K562 (cell line): ENCODE measurements at regions not wholly inside any gene's neighbourhood (a gene's known extent, or its start where the extent isn't known, plus 50 kb on each side); places are given as distances from the start of the nearest gene placed in this dataset.

Experiments
- ATAC-seq: fragments of 200-7000 bp; cut with Tn5 transposase; 3 replicates; pipeline ENCODE4 v1.9.1; 2020; ENCODE audit warnings: moderate library complexity
- BruUV-seq: library from RNA; stranded (reverse); fragments of 400-500 nt; replicated peaks from 2 replicates; lab custom pipeline; 2021; lab: Mats Ljungman, UMichigan
- CTCF ChIA-PET: fragments of 300-600 bp; formaldehyde crosslinking; extraction: SDS; loops from one replicate; lab custom pipeline; 2021; ENCODE audit warnings: low intra/inter-chr PET ratio; lab: Yijun Ruan, JAX
- POLR2A ChIA-PET: fragments of 300-600, 350-650 bp; sonication (Branson Sonifier 250); formaldehyde crosslinking; extraction: SDS; loops from one replicate; lab custom pipeline; 2021; ENCODE audit warnings: antibody characterized with exemption, inconsistent platforms; lab: Yijun Ruan, JAX
- DNase-seq, 4 experiments: peaks; one replicate each; pipeline versions ENCODE4 v3.0.0 to v3.0.0-alpha.2; 2011 to 2018; ENCODE audit warnings: low spot score in 3 of 4, mixed read lengths in 3 of 4; ENCODE audit errors: extremely low read depth in 1 of 4
- FAIRE-seq: peaks from 2 replicates; lab custom pipeline; 2011; peaks lifted over from hg19 to GRCh38; lab: Jason Lieb, UNC
- H2AFZ ChIP-seq: 2 replicates; pipeline ENCODE4 v1.6.0; 2011; ENCODE audit warnings: low read depth, low read length, control low read depth, inconsistent platforms
- H3K27ac ChIP-seq: fragments of 200-600 bp; 3 replicates; pipeline ENCODE4 v1.8.0; 2011; ENCODE audit warnings: low read depth, mild to moderate bottlenecking, control low read depth, inconsistent platforms, low read length, moderate library complexity, mixed read lengths; ENCODE audit errors: extremely low read depth
- H3K27me3 ChIP-seq, 2 experiments: fragments of 300-600 bp in 1 of 2; 2 replicates in 1 of 2; 3 replicates in 1 of 2; pipeline versions ENCODE4 v1.6.0 to v1.8.0; 2011; ENCODE audit warnings: inconsistent platforms in 2 of 2, low read length in 2 of 2, mild to moderate bottlenecking in 1 of 2, mixed read lengths in 1 of 2, moderate library complexity in 1 of 2; ENCODE audit not compliant: control insufficient read depth in 2 of 2, insufficient read depth in 2 of 2
- H3K36me3 ChIP-seq: fragments of 300-600 bp; 3 replicates; pipeline ENCODE4 v1.8.0; 2011; ENCODE audit warnings: mild to moderate bottlenecking, low read length, inconsistent platforms; ENCODE audit not compliant: control insufficient read depth, insufficient read depth
- H3K4me1 ChIP-seq, 2 experiments: fragments of 200-600 bp in 1 of 2; replicated peaks in 1 of 2; 2 replicates in 1 of 2; 3 replicates in 1 of 2; pipeline versions ENCODE4 v1.5.1 to v1.8.0; 2011; ENCODE audit warnings: inconsistent platforms in 2 of 2, low read length in 2 of 2, mild to moderate bottlenecking in 1 of 2, mixed read lengths in 1 of 2, moderate library complexity in 1 of 2; ENCODE audit not compliant: control insufficient read depth in 2 of 2, insufficient read depth in 2 of 2
- H3K4me2 ChIP-seq: 2 replicates; pipeline ENCODE4 v1.6.1; 2011; ENCODE audit warnings: low read length, control low read depth, inconsistent platforms, mixed read lengths; ENCODE audit not compliant: insufficient read depth
- H3K4me3 ChIP-seq: fragments of 200-600 bp; sonication (generic), shearing (Covaris generic); 2 replicates; pipeline ENCODE4 v1.5.1; 2016; ENCODE audit warnings: control low read depth, inconsistent platforms
- H3K79me2 ChIP-seq: fragments of 200-600 bp; 3 replicates; pipeline ENCODE4 v1.8.0; 2011; ENCODE audit warnings: low read length, inconsistent platforms; ENCODE audit not compliant: control insufficient read depth, insufficient read depth
- H3K9ac ChIP-seq, 2 experiments: 2 replicates each; pipeline versions ENCODE4 v1.6.0 to v1.6.1; 2011; ENCODE audit warnings: low read depth in 2 of 2, low read length in 2 of 2, control low read depth in 1 of 2, inconsistent platforms in 1 of 2, mild to moderate bottlenecking in 1 of 2, mixed read lengths in 1 of 2; ENCODE audit not compliant: insufficient read depth in 1 of 2
- H3K9me1 ChIP-seq: one replicate; pipeline ENCODE4 v1.6.0; 2011; ENCODE audit warnings: inconsistent platforms, mild to moderate bottlenecking, low read length, moderate library complexity; ENCODE audit not compliant: control insufficient read depth, insufficient read depth
- H3K9me3 ChIP-seq: replicated peaks from 2 replicates; pipeline ENCODE4 v1.5.1; 2011; ENCODE audit warnings: low read depth, low read length, inconsistent platforms; ENCODE audit not compliant: control insufficient read depth, insufficient read depth
- H4K20me1 ChIP-seq: replicated peaks from 2 replicates; pipeline ENCODE4 v1.6.1; 2011; ENCODE audit warnings: low read length, inconsistent platforms, mixed read lengths; ENCODE audit not compliant: control insufficient read depth, insufficient read depth
- TOE1 ChIP-seq, 2 experiments: fragments of 450-650 bp in 1 of 2; sonication (generic) in 1 of 2; formaldehyde crosslinking in 1 of 2; IDR thresholded peaks; 2 replicates each; pipeline versions ENCODE4 v1.7.1 to v1.8.0; 2016 to 2022; ENCODE audit warnings: borderline replicate concordance in 2 of 2, mild to moderate bottlenecking in 2 of 2, antibody characterized with exemption in 1 of 2, inconsistent platforms in 1 of 2, low read depth in 1 of 2, missing genetic modification reagents in 1 of 2, moderate library complexity in 1 of 2
- ZNF316 ChIP-seq: fragments of 450-650 bp; IDR thresholded peaks from 2 replicates; pipeline ENCODE4 v1.6.1; 2016
- WGBS: fragments of 100-300 bp; shearing (Covaris generic); methylation state at CpG from one replicate; pipeline ENCODE4 v1.1.6; 2016; ENCODE audit warnings: low coverage, mixed read lengths; ENCODE audit not compliant: insufficient coverage; ENCODE audit errors: missing lambda C conversion rate; 5-methylcytosine and 5-hydroxymethylcytosine counted together
- in situ Hi-C: fragments of 300-500 bp; cut with MboI; formaldehyde crosslinking; loops from 4 replicates; pipeline ENCODE4 v1.15.0; 2018; ENCODE audit warnings: inconsistent platforms, mixed read lengths
- intact Hi-C: fragments of 100-400 bp; cut with micrococcal nuclease; formaldehyde crosslinking; loops from 2 replicates; pipeline ENCODE4 v1.14.2; 2022
- TF ChIP-seq, protein P1 (sequence below): fragments of 450-650 bp; formaldehyde crosslinking; IDR thresholded peaks from 2 replicates; pipeline ENCODE4 v1.4.0; 2020; ENCODE audit warnings: mild to moderate bottlenecking, moderate library complexity
- TF ChIP-seq, protein P2 (sequence below), 2 experiments: fragments of 450-650 bp; IDR thresholded peaks; 2 replicates each; pipeline ENCODE4 v1.6.1; 2018; ENCODE audit warnings: mild to moderate bottlenecking in 2 of 2, low read depth in 1 of 2; ENCODE audit not compliant: partially characterized antibody in 2 of 2

GRCh38 chr1:67609577-67610341, 75.2 kb upstream of the GADD45A start (continued):
- TF ChIP-seq TOE1 (IDR thresholded peaks at IDR 0.05; ENCODE audit: borderline replicate concordance): no peak
- no peak for TF ChIP-seq TOE1 (CRISPR knock-in tag; IDR thresholded peaks at IDR 0.05; ENCODE audit: borderline replicate concordance, low read depth)
- TF ChIP-seq, protein P1, sequence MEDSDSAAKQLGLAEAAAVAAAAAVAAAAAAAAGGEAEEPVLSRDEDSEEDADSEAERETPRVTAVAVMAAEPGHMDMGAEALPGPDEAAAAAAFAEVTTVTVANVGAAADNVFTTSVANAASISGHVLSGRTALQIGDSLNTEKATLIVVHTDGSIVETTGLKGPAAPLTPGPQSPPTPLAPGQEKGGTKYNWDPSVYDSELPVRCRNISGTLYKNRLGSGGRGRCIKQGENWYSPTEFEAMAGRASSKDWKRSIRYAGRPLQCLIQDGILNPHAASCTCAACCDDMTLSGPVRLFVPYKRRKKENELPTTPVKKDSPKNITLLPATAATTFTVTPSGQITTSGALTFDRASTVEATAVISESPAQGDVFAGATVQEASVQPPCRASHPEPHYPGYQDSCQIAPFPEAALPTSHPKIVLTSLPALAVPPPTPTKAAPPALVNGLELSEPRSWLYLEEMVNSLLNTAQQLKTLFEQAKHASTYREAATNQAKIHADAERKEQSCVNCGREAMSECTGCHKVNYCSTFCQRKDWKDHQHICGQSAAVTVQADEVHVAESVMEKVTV (CRISPR knock-in tag): no peak

GRCh38 chr1:67610450-67610849, 74.6 kb upstream of the GADD45A start:
- H3K4me2 ChIP-seq: no peak overlapping the region
- H3K79me2 ChIP-seq: no peaks in the 10 kb centered on the region
- H3K9me1 ChIP-seq: no peaks in the 10 kb centered on the region
- ATAC-seq (no peak), DNase-seq (no peak), FAIRE-seq (no peak)
- CTCF ChIA-PET: no interaction called here
- H3K9me3 ChIP-seq: no peaks in the 10 kb centered on the region
- H3K27me3 ChIP-seq: no peaks in the 10 kb centered on the region; a peak in 1 of 5 replicates
- no peaks in the 10 kb centered on the region for H3K4me1 ChIP-seq
- H4K20me1 ChIP-seq: no peaks in the 10 kb centered on the region
- H3K27ac ChIP-seq: no peak overlapping the region
- no TSS peak for BruUV-seq
- WGBS: 17% methylated on average over 5 of the region's 5 CpGs
- POLR2A ChIA-PET: interaction anchor here (0.6 to 2.3 kb wide), 3 partner anchors 12 to 24 kb away, joined by 3 to 10 read pairs (median 3); no protein-coding TSS in a partner anchor
- no peak overlapping the region for H3K9ac ChIP-seq
- 0 out of 2 replicates have a peak overlapping the region, but pooled peaks have one; percentile 17 for H2AFZ ChIP-seq
- TF ChIP-seq, protein P2, sequence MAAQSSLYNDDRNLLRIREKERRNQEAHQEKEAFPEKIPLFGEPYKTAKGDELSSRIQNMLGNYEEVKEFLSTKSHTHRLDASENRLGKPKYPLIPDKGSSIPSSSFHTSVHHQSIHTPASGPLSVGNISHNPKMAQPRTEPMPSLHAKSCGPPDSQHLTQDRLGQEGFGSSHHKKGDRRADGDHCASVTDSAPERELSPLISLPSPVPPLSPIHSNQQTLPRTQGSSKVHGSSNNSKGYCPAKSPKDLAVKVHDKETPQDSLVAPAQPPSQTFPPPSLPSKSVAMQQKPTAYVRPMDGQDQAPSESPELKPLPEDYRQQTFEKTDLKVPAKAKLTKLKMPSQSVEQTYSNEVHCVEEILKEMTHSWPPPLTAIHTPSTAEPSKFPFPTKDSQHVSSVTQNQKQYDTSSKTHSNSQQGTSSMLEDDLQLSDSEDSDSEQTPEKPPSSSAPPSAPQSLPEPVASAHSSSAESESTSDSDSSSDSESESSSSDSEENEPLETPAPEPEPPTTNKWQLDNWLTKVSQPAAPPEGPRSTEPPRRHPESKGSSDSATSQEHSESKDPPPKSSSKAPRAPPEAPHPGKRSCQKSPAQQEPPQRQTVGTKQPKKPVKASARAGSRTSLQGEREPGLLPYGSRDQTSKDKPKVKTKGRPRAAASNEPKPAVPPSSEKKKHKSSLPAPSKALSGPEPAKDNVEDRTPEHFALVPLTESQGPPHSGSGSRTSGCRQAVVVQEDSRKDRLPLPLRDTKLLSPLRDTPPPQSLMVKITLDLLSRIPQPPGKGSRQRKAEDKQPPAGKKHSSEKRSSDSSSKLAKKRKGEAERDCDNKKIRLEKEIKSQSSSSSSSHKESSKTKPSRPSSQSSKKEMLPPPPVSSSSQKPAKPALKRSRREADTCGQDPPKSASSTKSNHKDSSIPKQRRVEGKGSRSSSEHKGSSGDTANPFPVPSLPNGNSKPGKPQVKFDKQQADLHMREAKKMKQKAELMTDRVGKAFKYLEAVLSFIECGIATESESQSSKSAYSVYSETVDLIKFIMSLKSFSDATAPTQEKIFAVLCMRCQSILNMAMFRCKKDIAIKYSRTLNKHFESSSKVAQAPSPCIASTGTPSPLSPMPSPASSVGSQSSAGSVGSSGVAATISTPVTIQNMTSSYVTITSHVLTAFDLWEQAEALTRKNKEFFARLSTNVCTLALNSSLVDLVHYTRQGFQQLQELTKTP (IDR thresholded peaks at IDR 0.05; ENCODE audit: low read depth in 1 of 2, partially characterized antibody in 2 of 2): no peak
- TF ChIP-seq ZNF316: 0 out of 2 replicates have a peak, but pooled peaks have one; percentile 40
- intact Hi-C loops: no loop called here
- in situ Hi-C loops: no loop called here
- H3K36me3 ChIP-seq: no peaks in the 10 kb centered on the region
- no peak overlapping the region for H3K4me3 ChIP-seq
